PC-9 (cell line): ENCODE measurements at regions not wholly inside any gene's neighbourhood (a gene's known extent, or its start where the extent isn't known, plus 50 kb on each side); places are given as distances from the start of the nearest gene placed in this dataset.

Source experiments
- BruUV-seq: library from RNA; stranded (reverse); fragments of 400-500 nt; replicated peaks from 2 replicates; lab custom pipeline; 2021; lab: Mats Ljungman, UMichigan
- CTCF ChIA-PET: fragments of 300-600 bp; sonication (Branson Sonifier 250); formaldehyde crosslinking; loops from one replicate; lab custom pipeline; 2022; ENCODE audit warnings: antibody characterized with exemption; lab: Charles Lee
- POLR2A ChIA-PET: fragments of 300-600 bp; sonication (Branson Sonifier 250); formaldehyde crosslinking; loops from one replicate; lab custom pipeline; 2022; ENCODE audit warnings: antibody characterized with exemption; ENCODE audit not compliant: unreplicated experiment; lab: Charles Lee
- DNase-seq, 2 experiments: peaks; one replicate each; pipeline versions ENCODE4 v3.0.0 to v3.0.0-alpha.2; 2015 to 2022; ENCODE audit warnings: mixed read lengths in 1 of 2
- H2AFZ ChIP-seq: fragments of 200-600 bp; sonication (generic); 2 replicates; pipeline ENCODE4 v1.8.1; 2017; ENCODE audit warnings: antibody characterized with exemption
- H3F3A ChIP-seq: fragments of 200-600 bp; sonication (generic); 2 replicates; pipeline ENCODE4 v1.8.1; 2017; ENCODE audit warnings: antibody characterized with exemption, mild to moderate bottlenecking, low read depth; ENCODE audit not compliant: insufficient read depth
- H3K27ac ChIP-seq: fragments of 200-600 bp; sonication (generic); 2 replicates; pipeline ENCODE4 v1.6.1; 2016; ENCODE audit warnings: mixed run types
- H3K27me3 ChIP-seq: fragments of 200-600 bp; sonication (generic); 2 replicates; pipeline ENCODE4 v1.6.1; 2016; ENCODE audit warnings: low read depth, mixed run types; ENCODE audit not compliant: insufficient read depth
- H3K36me3 ChIP-seq: fragments of 200-600 bp; sonication (generic); 2 replicates; pipeline ENCODE4 v1.6.1; 2016; ENCODE audit warnings: low read depth, mixed run types
- H3K4me1 ChIP-seq: fragments of 200-600 bp; sonication (generic); replicated peaks from 2 replicates; pipeline ENCODE4 v1.6.1; 2016; ENCODE audit warnings: mixed run types; ENCODE audit not compliant: insufficient read depth
- H3K4me2 ChIP-seq: fragments of 200-600 bp; sonication (generic); 2 replicates; pipeline ENCODE4 v1.6.1; 2017; ENCODE audit warnings: mixed run types
- H3K4me3 ChIP-seq: fragments of 200-600 bp; sonication (generic); 2 replicates; pipeline ENCODE4 v1.6.1; 2016; ENCODE audit warnings: mixed run types
- H3K79me2 ChIP-seq: fragments of 200-600 bp; sonication (generic); 2 replicates; pipeline ENCODE4 v1.6.1; 2017; ENCODE audit warnings: low read depth, mixed run types
- H3K9me2 ChIP-seq: fragments of 200-600 bp; sonication (generic); 2 replicates; pipeline ENCODE4 v1.8.1; 2017; ENCODE audit warnings: mild to moderate bottlenecking; ENCODE audit not compliant: insufficient read depth
- H3K9me3 ChIP-seq: fragments of 200-600 bp; sonication (generic); 2 replicates; pipeline ENCODE4 v1.8.1; 2016; ENCODE audit warnings: low read depth; ENCODE audit not compliant: insufficient read depth
- H4K20me1 ChIP-seq: fragments of 200-600 bp; sonication (generic); 2 replicates; pipeline ENCODE4 v1.8.1; 2017; ENCODE audit not compliant: insufficient read depth
- CTCF ChIP-seq: fragments of 200-600 bp; sonication (generic); conservative IDR thresholded peaks from 2 replicates; pipeline ENCODE4 v1.6.1; 2017; ENCODE audit warnings: mixed run types, antibody characterized with exemption, mild to moderate bottlenecking, moderate library complexity
- EZH2 ChIP-seq: fragments of 200-600 bp; sonication (generic); IDR thresholded peaks from 2 replicates; pipeline ENCODE4 v1.8.0; 2017; ENCODE audit warnings: antibody characterized with exemption, low read depth
- intact Hi-C: fragments of 100-400 bp; cut with micrococcal nuclease; formaldehyde crosslinking; loops from one replicate; pipeline ENCODE4 v1.10.0; 2022; ENCODE audit not compliant: unreplicated experiment

- Histone ChIP-seq H3K4me3 (no peak overlapping the region), H4K20me1 (no peaks in the 10 kb centered on the region), H2AFZ (no peak overlapping the region), H3K79me2 (no peaks in the 10 kb centered on the region), H3K4me1 (no peaks in the 10 kb centered on the region), H3K9me2 (no peaks in the 10 kb centered on the region), H3K4me2 (no peak overlapping the region), H3K36me3 (no peaks in the 10 kb centered on the region), H3K27me3 (no peaks in the 10 kb centered on the region), H3K27ac (no peak overlapping the region), H3K9me3 (no peaks in the 10 kb centered on the region), H3F3A (no peaks in the 10 kb centered on the region)
- ChIA-PET CTCF (no interaction called here), POLR2A (no interaction called here)
- no peak for DNase-seq
- intact Hi-C loops = no loop called here
- no TSS peak for BruUV-seq
- no peak for TF ChIP-seq EZH2
- TF ChIP-seq CTCF = no peak
These were observed 181.3 kb upstream of the HS3ST5 start for GRCh38 chr6:114524081-114524480.

- DNase-seq = no peak
- Histone ChIP-seq H3K79me2 (no peaks in the 10 kb centered on the region), H3K4me3 (no peak overlapping the region), H3K9me3 (no peaks in the 10 kb centered on the region), H3K36me3 (no peaks in the 10 kb centered on the region), H3K27me3 (no peaks in the 10 kb centered on the region), H2AFZ (no peak overlapping the region), H3K27ac (no peak overlapping the region), H3K4me2 (no peak overlapping the region), H3K4me1 (no peaks in the 10 kb centered on the region), H3F3A (no peaks in the 10 kb centered on the region), H4K20me1 (no peaks in the 10 kb centered on the region), H3K9me2 (no peaks in the 10 kb centered on the region)
- BruUV-seq = no TSS peak
- TF ChIP-seq CTCF = no peak
- TF ChIP-seq EZH2 = no peak
- intact Hi-C loops = no loop called here
- ChIA-PET POLR2A (no interaction called here), CTCF (no interaction called here)
These were observed 180.7 kb upstream of the HS3ST5 start for GRCh38 chr6:114523508-114523907.

GRCh38 chr6:114521926-114522325 lies 179.1 kb upstream of the HS3ST5 start:
- ChIA-PET POLR2A (no interaction called here), CTCF (no interaction called here)
- intact Hi-C loops = no loop called here

More at GRCh38 chr6:114521926-114522325, 179.1 kb upstream of the HS3ST5 start:
- Histone ChIP-seq H4K20me1 (no peaks in the 10 kb centered on the region), H3K4me1 (no peaks in the 10 kb centered on the region), H3K9me2 (no peaks in the 10 kb centered on the region), H3K36me3 (no peaks in the 10 kb centered on the region), H2AFZ (no peak overlapping the region), H3K4me3 (no peak overlapping the region), H3F3A (no peaks in the 10 kb centered on the region), H3K9me3 (no peaks in the 10 kb centered on the region), H3K4me2 (no peak overlapping the region), H3K27me3 (no peaks in the 10 kb centered on the region), H3K79me2 (no peaks in the 10 kb centered on the region), H3K27ac (no peak overlapping the region)
- no TSS peak for BruUV-seq
- no peak for TF ChIP-seq EZH2
- no peak for TF ChIP-seq CTCF
- DNase-seq = no peak
